GM19452 (cell line): ENCODE measurements at regions not wholly inside any gene's neighbourhood (a gene's known extent, or its start where the extent isn't known, plus 50 kb on each side); places are given as distances from the start of the nearest gene placed in this dataset.
A peak's percentile ranks its signal among the peaks of the same experiment; 100 is the strongest.
"Not testable (repeated sequence)": the region's sequence is repeated elsewhere in the genome, so short reads cannot be mapped to it uniquely, and the experiment has no call there.

Experiments
- ATAC-seq: cut with Tn5 transposase; IDR thresholded peaks from one replicate; pipeline ENCODE4 v1.9.1; 2021; ENCODE audit not compliant: unreplicated experiment

DNA sequence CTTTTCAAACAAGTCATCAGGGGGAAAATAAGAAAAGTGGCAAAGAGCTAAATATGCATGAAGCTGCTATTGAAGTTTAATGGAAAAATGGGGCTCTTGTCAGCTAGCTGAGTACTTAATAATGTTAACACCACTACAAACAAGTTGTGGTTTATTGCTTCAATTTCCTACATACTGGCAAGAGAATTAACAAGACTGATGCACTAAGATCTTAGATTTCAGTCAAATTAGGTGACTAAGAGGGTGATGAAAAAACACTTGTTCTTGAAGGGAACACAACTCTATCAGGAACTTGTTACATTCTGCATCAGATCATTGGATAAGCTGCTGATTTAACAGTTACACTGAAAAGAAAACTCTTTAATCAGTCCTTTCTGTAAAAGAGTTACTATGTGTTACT, 234.6 kb upstream of the AFF2 start:
- no peak for ATAC-seq

DNA sequence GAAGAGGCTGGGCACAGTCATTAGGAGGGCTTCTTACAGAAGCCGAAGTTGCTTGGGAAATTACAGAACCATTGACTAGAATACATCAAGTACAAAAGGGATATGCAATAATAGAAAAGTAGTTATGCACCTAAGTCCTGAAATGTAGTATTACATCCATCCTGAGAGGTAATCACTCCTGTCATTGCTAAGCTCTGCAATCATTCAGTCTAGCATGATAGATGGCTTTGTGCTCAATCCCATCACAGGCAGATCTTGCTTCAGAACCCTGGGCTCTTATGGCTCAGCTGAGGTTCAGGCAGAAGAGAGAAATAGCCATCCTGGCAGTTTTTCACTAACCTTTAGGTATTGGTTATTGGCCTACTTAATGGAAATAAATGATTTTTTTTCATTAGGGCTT, 231.7 kb upstream of the AFF2 start:
- no peak for ATAC-seq

DNA sequence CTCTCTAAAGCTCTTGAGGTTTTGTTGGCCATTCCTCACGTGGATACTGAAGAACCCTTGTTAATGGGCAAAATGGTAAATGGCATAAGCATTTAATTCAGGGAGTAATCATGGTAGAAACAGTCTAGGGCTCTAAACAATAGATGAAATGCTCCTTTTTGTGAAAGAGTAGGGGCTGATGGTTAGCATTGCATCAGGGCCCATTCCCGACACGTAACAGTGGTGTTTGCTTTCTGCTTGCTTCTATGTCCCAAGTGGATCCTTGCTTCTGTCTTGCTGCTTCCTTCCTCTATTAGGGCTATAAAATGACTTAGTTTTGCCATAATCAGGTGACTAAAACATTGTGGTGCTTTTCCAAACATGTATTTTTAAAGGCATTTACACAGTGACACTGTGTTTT, 230.9 kb upstream of the AFF2 start:
- ATAC-seq = no peak

DNA sequence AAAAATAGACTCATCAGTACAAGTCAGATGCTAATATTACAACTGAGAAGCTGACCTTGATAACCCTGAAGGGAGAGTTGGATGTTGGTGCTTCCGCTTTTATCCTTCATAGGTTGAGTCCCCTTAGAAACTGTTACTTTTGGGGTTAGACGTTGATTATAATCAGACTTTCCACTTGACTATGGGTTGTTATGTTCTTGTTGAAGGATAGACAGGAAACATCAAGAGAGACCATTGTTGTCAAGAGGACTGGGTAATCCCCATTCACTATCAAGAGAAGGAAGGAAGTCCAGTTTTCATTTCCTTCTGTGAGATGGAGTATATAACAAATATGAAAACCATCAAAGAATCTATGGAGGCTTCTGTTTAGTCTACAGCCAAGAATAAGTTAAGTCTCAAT, 229.9 kb upstream of the AFF2 start:
- no peak for ATAC-seq

DNA sequence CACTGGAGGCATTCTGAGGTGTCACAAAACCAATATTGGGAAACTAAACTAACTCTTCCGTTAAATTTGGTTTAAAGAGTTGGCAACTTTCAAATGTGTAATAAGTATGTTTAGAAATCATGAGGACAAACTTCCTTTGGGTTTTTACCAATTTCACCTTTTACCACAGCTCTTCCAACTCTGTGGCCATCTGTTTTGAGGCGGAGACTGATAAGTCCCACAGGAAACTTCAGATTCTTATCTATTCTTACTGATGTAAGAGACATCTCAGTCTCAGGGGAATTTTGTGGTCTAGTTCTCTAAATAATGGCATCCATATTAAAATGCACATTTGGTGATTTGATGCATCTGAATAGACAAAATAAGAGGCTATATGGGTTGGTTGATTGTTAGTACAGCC, 229.2 kb upstream of the AFF2 start:
- ATAC-seq = no peak

DNA sequence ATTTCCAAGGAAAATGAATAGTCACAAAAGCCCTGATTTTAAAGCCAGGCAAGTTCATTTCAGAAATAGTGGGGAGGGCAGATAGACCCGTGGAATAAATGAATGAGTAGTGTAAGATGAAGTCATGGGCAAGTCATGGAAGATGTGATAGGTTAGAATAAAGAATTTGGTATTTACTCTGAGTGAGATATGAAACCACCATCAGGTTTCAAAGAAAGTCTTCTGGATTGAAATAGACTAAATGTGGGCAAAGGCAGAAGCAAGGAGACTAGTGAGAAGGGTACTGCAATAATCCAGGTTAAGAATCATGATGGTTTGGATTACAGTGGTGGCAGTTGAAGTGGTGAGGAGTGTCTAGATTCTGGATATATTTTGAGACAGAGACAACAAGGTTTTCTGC, 218.5 kb upstream of the AFF2 start:
- ATAC-seq = no peak

- ATAC-seq = no peak
These were observed 217.9 kb upstream of the AFF2 start for GRCh38 chrX:148282504-148282903.

GRCh38 chrX:148284056-148284455, 216.4 kb upstream of the AFF2 start:
- no peak for ATAC-seq

GRCh38 chrX:148284821-148285220, 215.6 kb upstream of the AFF2 start:
- no peak for ATAC-seq

DNA sequence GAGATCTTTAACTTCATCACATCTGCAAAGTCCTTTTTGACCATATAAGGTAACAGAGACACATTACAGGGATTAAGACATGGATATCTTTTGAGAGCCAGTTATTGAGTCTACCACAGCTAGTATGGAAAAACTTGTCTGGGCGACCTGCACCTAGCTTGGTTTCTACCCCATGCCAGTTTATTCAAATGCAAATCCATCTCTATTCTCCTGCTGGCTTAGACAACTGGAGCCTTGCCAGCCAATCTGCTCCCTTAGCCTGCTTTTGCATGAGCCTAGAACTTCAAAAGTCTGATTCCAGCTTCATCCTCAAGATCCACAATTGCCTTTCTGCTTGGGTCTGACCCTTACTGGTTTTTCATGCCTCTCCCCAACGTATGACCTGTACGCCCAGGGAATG, 212.0 kb upstream of the AFF2 start:
- ATAC-seq = no peak

DNA sequence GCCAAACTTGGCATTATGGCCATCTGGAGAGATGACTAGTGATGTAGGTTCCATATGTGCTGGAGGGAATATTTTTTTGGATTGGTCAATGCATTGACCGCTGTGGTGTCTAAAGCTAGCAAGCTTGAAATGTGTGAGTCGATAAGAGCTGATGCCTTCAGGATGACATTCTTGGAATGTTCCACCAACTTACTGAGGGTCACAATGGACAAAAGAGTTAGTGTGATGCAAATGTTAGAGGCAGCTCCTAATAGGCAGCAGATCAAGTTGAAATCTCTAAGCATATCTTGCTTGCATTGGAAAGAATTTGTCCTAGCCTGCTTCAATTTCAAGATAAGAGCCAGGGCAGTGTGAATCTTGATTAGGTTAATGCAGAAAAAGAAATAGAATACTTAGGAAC, 210.4 kb upstream of the AFF2 start:
- no peak for ATAC-seq

DNA sequence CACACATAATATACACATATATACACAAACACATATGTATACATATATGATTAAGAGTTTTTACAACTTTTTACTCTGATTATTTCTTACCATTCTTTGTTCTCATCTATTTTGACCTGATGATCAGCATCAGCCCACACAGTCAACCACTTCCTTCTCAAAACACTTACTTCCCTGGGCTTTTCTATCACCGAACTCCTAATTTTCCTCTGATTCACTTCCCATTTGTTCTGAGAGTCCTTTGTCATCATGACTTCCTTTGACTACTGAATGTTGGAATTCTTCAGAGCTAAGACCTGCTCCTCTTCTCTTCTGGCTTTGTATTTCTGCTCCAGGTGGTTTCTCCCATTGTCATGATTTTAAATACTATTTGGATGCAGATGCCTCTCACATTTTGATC, 209.5 kb upstream of the AFF2 start:
- no peak for ATAC-seq

DNA sequence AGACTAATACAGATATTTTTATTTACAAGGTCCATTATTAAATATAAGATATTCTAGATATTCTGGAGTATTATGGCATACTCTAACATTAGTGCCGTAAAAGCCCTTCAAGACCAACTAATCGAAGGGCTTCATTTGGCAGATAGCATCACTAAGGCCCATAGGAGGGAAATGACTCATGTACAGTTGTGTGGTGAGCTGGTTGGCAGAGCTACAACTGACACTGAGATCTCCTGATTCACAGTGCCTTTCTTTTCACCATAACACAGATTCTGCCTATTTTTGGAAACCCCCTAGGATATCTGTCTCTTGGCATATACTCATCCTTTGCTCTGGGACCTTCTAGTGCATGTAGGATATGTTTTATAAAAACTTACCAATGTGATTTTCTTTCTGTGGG, 201.7 kb upstream of the AFF2 start:
- no peak for ATAC-seq

- ATAC-seq = not testable (repeated sequence)
These were observed 195.2 kb upstream of the AFF2 start for GRCh38 chrX:148305214-148305613.

GRCh38 chrX:148309413-148309812, 191.0 kb upstream of the AFF2 start:
- ATAC-seq = no peak

GRCh38 chrX:148310426-148311165, 189.8 kb upstream of the AFF2 start:
- peak; percentile 94 for ATAC-seq

- no peak for ATAC-seq
These were observed 188.9 kb upstream of the AFF2 start for GRCh38 chrX:148311544-148311943.

- no peak for ATAC-seq
These were observed 185.5 kb upstream of the AFF2 start for GRCh38 chrX:148314876-148315275.

GRCh38 chrX:148316446-148316845, 184.0 kb upstream of the AFF2 start:
- no peak for ATAC-seq

- ATAC-seq = no peak
These were observed 177.5 kb upstream of the AFF2 start for GRCh38 chrX:148322906-148323305.

- ATAC-seq = no peak
These were observed 166.4 kb upstream of the AFF2 start for GRCh38 chrX:148333989-148334388.

DNA sequence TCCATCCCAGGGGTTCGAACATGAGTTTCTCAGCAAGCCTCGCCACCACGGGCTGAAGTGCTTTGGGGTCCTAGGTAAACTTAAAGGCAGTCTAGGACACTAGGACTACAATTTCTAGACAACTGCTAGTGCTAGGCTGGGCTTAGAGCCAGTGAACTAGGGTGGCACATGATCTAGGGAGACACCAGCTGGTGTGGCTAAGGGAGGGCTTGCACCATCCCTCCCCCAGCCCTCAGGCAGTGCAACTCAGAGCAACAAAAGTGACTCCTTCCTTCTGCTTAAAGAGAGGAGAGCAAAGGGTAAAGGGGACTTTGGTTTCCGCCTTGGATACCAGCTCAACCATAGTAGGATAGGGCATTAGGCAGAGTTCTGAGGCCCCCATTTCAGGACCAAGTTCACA, 162.5 kb upstream of the AFF2 start:
- no peak for ATAC-seq

DNA sequence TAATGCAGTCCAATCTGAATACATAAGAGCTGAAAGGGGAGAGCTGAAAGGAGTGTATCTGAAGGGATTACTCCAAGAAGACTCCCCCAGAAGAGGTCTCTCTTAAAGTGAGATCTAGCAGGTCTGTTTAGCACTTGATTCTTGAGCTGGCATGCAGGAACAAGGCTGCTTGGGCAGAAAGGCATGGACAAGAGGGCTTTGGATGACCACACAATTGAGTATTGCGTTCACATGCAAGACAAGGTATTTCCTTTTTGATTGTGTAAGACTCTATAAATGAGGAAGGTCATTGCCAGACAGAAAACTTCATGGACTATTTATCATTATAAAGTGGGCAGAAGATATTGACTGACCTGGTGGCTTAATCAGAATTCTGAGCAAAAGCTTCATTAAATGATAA, 145.5 kb upstream of the AFF2 start:
- ATAC-seq = no peak
